Activated CD8-positive, alpha-beta memory T cell treated with anti-CD3 and anti-CD28 coated beads, Interleukin-2, amount 50 U/mL, for 24 hours (primary cell): ENCODE measurements at regions not wholly inside any gene's neighbourhood (a gene's known extent, or its start where the extent isn't known, plus 50 kb on each side); places are given as distances from the start of the nearest gene placed in this dataset.
A peak's percentile ranks its signal among the peaks of the same experiment; 100 is the strongest.

Experiments used
- DNase-seq: peaks from one replicate; pipeline ENCODE4 v3.0.0-alpha.2; 2020; ENCODE audit errors: extremely low read depth

- peak; percentile 75 for DNase-seq
These were observed 53.8 kb downstream of the IER5 start for GRCh38 chr1:181142096-181142958.

DNA sequence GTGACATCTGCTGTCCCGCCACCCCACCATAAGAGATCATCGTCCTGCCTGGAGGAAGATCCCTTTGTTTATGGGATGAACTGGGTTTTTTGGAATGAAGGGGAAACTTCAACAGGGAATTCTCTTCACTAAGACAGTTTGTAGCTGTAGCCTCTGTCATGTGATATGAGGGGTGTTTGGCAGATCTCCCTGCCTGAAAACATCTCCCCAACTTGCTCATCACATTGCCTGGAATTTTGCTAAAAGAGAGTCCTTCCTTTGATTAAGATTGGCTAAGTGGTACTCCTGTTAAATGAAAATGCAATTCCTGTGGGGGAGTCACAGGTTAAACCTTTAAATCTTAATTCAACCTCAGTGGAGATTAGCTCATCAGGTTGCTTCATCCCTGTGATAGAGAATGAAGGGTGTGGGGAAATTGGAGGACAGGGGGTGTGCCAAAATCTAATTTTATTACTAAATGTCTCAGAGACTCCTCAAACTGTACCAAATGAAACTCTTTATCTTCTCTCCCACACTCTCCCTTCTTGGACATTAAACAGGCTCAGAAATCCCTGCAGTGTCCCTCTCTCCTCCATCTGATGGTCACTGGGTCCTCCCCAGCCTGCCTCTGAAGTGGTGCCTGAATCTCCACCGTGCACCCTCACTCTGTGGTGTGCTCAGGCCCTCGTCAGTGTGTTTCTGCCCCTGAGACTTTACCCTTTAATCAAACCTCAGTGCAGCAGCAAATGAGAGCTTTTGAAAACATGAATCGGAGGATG lies 54.8 kb downstream of the IER5 start:
- no peak for DNase-seq

DNA sequence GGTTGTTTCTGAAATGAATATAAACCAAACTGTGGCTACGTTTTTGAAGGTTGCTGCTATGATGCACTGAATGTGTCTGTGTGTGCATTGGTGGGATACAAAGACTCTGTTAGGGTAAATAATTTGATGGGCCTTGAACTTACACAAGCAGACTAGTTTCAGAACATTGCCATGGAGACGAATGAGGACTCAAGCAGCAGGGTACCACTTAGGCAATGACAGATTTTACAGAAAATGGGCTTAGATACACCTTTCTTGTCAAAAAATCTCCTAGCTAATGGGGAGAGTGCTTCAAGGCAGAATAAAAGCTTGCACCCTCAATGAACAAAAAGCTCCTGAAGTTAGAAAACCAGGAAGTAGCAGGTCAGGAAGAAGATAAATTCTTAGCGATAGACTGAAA lies 55.7 kb downstream of the IER5 start:
- DNase-seq: no peak

GRCh38 chr1:181148636-181149035 lies 60.1 kb downstream of the IER5 start:
- no peak for DNase-seq

DNA sequence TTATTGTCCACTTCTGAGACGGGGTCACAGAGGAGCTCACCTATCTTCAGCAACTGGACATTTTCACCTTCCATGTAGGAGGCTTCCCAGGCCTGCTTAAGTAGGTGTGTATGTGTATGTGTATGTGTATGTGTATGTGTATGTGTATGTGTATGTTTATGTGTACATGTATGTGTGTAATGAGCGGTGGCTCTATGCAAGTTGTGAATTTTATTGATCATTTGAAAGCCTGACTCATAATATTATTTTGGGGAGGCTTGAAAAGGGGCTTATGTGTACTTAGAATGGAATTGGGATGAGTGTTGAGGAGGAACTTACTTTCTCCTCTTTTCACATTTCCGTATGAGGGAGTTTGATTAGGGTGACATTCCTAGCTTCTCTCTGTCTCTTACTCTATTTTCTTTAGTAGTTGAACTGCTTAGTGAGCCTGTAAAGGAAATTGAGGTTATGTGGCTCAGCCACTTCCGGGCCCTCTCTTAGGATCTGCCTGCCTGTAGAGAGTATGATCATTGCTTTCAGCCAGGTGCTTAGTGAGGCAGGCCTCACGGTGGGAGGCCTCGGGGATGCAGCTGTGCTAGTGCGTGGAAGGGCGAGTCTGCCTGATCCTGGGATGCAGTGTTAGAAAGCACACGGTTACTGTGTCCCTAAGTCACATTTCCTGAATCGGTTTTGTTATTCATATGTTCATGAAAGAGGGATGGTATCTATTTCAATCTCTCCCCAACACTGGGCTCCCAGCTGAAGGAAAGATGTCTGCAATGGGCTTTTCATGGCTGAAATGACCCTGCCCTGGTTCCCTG lies 61.0 kb downstream of the IER5 start:
- DNase-seq: no peak

GRCh38 chr1:181150273-181150672 lies 61.8 kb downstream of the IER5 start:
- DNase-seq: no peak

DNA sequence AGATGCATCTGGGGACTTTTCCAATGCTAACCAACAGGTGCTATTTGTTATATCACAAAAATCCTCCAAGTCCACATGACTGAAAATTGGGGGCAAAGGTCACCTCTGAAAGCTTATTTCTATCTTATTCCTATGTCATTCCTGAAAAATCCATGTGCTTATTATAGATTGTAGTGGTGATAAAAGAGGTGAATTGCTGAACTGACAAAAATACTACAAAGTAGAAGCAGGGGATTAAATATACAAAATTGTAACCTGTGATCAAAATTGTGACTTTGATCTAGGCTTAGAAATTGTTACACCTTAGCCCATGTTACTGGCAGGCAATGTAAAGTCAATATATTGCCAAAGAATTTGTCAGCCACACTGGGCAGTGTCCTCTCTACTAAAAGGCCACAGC lies 62.3 kb downstream of the IER5 start:
- DNase-seq: no peak

DNA sequence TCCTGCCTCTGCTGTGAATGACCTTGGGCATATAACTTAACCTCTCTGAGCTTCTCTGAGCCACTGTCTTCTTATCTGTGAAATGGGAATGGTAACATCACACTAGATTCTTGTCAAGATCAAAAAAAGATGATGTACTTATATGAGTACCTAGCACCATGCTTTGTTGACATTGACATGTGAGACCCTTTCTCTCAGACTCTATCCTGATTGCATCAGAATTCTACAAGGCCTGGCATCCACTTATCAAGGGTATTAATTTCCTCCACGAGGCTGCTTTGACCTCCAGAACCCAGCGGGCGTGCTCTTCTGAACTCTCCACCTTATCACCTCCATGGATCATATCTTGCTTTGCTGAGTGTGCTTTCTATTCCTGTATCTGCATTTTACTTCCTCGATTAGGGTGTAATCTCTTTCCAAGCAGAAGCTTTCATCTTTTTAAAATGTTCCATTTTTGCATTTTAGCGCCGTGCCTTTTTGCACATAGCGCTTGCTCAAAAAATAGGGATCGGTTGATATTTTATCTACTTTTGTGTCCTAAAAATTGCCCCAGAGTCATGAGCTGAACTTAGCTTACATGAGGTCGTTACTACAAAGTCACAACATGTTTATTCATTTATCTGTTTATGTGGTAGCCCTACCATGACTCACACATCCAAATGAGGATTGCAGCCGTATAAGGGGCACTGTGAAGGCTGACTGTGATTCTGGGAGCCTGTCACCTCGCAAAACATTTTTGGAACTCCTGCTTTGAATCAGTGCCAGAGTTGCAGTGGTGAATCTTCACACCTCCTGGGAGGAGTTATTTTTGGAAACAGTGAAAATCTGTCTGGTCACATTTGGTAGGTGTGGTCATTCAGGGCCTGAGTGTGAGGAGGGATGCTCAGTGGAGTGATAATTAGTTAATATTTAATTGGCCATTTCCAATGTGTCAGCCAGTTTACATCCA lies 63.2 kb downstream of the IER5 start:
- DNase-seq: no peak

DNA sequence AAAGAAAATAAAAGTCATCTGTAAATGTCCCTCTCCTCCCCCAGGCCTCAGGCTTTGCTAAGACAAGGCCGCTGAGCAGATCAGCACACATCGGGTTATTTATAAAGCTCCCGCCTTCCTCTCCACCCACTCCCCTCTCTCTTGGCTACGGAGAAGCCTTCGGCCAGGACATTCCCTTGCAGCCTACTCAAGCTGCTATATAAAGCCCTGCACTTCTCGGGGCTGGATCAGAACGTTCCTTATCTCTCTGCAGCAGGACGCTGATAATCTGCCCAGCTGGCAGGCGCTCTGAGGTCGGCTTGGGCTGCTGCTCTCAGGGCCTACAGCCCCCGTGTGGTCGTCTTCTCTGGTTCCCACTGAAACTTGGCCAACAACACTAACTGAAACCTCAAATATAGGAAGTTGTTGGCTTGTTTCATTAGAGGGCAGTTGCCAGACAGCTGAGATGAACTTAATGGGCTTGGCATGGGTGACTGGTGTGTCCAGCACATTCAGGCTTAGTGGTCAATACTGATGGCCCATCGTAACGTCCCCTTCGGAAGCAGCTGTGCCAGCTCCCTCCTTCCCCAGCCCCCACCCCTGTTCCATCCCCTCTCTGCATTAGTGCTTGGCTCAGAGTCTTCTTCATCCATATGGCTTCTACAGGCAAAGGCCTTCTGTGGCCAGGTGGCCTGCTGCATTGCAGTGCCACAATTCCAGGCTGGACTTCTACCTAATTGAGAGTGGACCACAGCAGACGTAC lies 64.6 kb downstream of the IER5 start:
- DNase-seq: no peak

DNA sequence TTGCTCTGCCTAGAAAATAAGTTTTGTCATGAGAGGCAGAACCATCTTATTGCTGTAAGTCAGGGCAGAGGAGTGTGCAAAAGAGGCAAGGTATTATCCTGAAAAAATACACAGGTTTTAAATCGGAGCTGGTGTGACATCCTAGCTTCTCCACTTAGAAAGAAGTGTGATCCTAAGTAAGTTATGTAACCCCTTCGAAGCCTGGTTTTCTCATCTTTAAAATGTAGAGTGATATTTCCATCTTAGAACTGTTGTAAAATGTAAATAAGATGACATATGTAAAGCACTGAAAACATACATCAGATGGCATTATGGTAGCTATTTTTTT lies 65.1 kb downstream of the IER5 start:
- no peak for DNase-seq

DNA sequence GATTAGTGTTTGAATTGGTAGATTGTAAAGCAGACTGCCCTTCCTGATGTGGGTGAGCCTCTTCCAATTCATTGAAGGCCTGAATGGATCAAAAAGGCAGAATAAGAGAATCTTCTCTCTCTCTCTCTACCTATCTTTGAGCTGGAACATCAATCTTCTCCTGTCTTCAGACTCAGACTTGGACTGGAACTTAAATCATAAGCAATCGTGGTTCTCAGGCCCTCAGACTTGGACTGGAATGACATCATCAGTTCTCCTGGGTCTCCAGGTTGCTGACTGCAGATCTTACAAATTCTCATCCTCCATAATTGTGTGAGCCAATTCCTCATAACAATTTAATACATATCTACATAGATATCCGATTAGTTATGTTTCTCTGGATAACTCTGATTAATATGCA lies 66.8 kb downstream of the IER5 start:
- no peak for DNase-seq

GRCh38 chr1:181159451-181160140 lies 71.1 kb downstream of the IER5 start:
- DNase-seq: no peak

DNA sequence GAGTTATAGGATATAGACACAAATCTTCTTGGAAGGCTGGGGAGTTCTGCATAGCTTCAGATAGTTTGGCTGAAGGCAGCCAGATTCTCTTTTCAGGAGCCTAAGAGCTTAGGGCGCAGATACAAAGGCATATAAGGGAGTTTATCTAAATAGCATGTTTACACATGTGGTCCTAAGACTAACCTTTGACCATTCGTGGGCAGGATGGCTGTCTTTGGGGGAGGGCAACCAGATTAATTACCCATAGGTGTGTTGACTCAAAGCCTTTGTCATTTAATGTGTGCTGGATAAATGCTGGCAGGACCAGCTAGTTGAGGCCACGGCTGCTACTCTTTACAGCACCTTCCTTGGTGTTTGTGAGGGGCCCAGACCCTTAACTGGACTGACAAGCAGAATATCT lies 71.8 kb downstream of the IER5 start:
- DNase-seq: no peak

DNA sequence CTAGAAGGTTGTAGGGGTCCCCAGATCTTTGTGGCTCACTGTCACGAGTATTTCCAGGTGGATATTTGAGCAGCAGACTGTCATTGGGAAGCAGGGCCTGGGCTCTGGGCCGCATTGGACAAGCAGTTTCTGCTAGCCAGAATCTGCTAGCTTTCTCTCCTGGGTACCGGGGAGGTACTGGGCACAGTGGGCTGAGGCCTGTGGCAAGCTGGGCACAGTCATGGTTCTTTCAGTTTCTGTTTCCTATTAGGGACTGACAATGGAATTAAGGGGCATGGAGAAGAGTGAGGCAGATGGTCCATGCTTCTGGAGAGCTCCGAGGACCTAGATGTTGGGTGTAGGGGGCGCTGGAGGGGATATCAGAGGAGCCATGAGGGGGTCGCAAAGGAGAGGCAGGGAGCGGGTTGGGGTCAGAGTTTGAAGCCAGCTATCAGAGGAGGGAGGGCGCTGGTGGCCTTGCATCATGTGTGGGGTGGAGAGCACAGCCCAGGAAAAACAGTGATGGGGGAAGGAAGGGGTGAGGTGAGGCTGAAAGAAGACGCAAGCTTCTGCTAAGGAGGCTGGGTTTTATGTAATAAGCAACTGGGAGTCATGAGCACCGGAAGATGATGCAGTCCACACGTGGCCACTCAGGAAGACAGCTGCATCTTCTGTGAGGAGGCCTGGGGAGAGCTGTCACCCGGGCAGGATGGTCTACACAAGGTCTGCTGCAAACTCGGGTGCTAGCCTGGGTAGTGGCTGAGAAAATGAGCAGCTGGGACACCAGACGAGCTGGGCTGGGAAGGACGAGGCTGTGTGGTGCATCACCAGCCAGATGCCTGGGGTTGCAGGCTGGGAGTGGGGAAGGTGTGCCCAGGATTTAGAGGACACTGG lies 72.7 kb downstream of the IER5 start:
- DNase-seq: no peak

DNA sequence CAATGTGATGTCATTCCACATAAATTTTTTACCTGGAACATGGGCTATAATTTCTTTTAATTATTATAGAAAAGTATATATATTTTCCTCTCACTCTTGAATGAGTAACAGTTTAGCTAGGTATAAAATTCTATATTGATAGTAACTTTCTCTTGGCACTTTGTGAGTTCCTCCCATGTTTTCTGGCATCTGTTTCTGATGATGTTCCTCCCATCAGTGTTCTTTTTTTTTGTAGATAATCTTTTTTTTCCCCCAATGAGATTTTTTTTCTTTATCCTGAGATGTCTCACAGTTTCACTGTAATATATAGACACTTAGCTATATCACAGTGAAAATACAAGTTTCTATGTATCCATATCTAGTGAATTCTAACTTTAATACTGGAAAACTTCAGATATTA lies 75.2 kb downstream of the IER5 start:
- DNase-seq: no peak

DNA sequence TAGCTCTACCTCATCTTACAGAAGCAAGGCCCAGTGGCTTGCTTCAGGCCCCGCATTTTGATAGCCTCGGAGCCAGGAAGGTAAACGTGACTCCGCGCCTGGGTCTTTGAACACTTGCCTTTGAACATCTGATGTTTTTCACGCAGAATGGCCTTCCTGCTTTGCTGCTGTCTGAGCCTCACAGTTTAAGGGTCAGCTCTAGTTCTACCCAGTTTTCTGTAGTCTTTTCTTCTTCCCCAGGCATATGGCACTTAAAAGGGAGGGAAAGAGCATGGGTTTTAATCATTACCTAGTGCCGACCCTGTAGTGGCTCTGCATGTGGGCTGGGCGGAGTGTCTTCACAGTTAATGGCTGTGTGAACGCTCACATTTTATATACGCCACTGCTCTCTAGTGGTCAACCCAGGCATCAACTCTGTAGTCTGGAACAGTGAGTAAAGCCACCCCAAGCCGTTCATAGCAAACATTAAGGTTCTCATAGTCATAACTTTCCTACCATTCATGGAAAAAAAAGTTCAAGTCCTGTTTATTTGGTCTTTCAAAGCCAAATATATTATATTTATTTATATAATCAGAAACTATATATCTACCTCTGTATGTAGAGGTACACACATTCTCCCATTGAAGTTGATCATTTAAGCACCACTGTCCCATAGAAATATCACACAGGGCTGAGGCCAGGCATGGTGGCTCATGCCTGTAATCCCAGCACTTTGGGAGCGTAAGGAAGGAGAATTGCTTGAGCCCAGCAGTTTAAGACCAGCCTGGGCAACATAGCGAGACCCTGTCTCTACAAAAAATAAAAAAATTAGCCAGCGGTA lies 78.1 kb downstream of the IER5 start:
- DNase-seq: no peak

DNA sequence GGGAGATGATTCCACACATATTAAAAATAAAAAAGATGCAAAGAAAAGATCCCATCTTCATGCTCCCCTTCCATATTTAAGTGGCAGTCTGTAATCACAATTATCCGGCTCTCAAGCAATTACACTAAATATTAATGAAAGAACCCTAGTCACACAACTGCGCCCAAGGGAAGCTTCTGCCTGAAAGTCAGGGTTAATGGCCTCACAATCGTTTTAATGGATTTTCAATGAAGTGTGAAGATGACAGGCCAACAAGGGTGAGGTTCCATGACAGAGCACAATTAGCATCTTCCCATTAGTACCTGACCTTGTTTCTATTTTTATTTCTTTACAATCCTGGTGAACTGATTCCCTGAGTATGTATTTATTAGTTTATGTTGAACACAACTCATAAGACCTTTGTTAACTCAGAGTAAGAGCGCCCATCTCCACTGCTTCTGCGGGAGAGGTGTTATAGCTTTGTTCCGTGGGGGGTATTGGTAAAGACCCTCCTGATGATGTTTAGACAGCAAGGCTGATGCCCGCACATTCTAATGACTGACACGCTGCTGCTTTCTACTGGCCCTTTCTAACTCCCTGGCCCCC lies 80.9 kb downstream of the IER5 start:
- DNase-seq: no peak

DNA sequence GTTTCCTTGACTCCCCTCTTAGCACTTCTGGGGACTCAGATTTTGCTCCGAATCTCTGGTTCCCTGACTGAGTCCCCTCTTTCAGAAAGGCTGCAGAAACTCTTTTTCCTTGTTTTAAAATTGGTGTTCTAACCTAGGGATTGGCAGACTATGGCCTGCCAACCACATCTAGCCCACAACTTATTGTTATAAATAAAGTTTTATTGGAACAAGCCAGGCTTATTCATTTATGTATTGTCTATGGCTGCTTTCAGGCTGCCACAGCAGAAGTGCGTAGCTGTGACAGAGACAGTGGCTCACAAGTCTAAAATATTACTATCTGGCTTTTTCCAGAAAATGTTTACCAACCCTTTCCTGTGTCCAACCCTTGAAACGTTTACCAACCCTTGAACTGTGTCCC lies 81.7 kb downstream of the IER5 start:
- no peak for DNase-seq
